ENCODE measurements at regions not wholly inside any gene's neighbourhood (a gene's known extent, or its start where the extent isn't known, plus 50 kb on each side); places are given as distances from the start of the nearest gene placed in this dataset.
"Not testable (repeated sequence)": the region's sequence is repeated elsewhere in the genome, so short reads cannot be mapped to it uniquely, and the experiment has no call there.

DNA sequence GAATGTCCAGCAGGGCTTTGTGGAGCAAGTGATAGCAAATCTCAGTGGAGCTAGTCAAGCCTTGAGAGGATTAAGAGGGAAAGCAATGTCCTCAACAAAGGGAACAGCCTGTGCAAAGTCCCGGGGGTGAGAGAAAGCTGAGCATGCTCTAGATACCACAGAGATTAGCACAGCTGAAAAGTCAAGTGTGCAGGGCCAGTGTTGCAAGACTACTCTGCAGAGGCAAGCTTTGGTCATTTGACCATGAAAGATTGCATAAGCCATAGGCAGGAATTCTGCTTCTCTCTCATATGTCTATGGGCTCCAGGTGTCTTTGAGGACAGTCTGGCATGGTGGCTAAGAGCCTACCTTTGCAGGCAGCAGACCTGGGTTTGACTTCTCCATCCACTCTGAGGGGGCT lies 181.0 kb upstream of the JUN start:
- Mint-ChIP-seq H3K4me1 (ENCODE audit: low read depth) (no peaks in the 10 kb centered on the region), H3K27ac (no peak overlapping the region), H3K36me3 (ENCODE audit: low read depth) (no peaks in the 10 kb centered on the region; the same call in 1 of the 2 replicates), H3K4me3 (no peak overlapping the region), H3K27me3 (ENCODE audit: insufficient read depth) (peaks cover 2% of the 10 kb centered on the region; the same call in 1 of the 2 replicates), H3K9me3 (no peaks in the 10 kb centered on the region)
- DNase-seq: no peak
- TF ChIP-seq, protein P1, sequence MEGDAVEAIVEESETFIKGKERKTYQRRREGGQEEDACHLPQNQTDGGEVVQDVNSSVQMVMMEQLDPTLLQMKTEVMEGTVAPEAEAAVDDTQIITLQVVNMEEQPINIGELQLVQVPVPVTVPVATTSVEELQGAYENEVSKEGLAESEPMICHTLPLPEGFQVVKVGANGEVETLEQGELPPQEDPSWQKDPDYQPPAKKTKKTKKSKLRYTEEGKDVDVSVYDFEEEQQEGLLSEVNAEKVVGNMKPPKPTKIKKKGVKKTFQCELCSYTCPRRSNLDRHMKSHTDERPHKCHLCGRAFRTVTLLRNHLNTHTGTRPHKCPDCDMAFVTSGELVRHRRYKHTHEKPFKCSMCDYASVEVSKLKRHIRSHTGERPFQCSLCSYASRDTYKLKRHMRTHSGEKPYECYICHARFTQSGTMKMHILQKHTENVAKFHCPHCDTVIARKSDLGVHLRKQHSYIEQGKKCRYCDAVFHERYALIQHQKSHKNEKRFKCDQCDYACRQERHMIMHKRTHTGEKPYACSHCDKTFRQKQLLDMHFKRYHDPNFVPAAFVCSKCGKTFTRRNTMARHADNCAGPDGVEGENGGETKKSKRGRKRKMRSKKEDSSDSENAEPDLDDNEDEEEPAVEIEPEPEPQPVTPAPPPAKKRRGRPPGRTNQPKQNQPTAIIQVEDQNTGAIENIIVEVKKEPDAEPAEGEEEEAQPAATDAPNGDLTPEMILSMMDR (IDR thresholded peaks at IDR 0.05): no peak

GRCh38 chr1:58966103-58966916 lies 182.5 kb upstream of the JUN start:
- Mint-ChIP-seq H3K4me3 (no peak overlapping the region), H3K27ac (no peak overlapping the region), H3K27me3 (ENCODE audit: insufficient read depth) (peaks cover 2% of the 10 kb centered on the region; the same call in 1 of the 2 replicates), H3K36me3 (ENCODE audit: low read depth) (no peaks in the 10 kb centered on the region), H3K9me3 (no peaks in the 10 kb centered on the region), H3K4me1 (ENCODE audit: low read depth) (no peaks in the 10 kb centered on the region)
- DNase-seq: no peak
- TF ChIP-seq, protein P1 (IDR thresholded peaks at IDR 0.05): no peak

GRCh38 chr1:58966917-58967740 lies 183.3 kb upstream of the JUN start:
- no peak for DNase-seq
- H3K4me1 Mint-ChIP-seq (ENCODE audit: low read depth): no peaks in the 10 kb centered on the region
- H3K36me3 Mint-ChIP-seq (ENCODE audit: low read depth): no peaks in the 10 kb centered on the region
- no peak overlapping the region for H3K4me3 Mint-ChIP-seq
- peaks cover 2% of the 10 kb centered on the region; the same call in 1 of the 2 replicates for H3K27me3 Mint-ChIP-seq (ENCODE audit: insufficient read depth)
- TF ChIP-seq, protein P1 (IDR thresholded peaks at IDR 0.05): no peak
- no peaks in the 10 kb centered on the region for H3K9me3 Mint-ChIP-seq
- no peak overlapping the region for H3K27ac Mint-ChIP-seq

DNA sequence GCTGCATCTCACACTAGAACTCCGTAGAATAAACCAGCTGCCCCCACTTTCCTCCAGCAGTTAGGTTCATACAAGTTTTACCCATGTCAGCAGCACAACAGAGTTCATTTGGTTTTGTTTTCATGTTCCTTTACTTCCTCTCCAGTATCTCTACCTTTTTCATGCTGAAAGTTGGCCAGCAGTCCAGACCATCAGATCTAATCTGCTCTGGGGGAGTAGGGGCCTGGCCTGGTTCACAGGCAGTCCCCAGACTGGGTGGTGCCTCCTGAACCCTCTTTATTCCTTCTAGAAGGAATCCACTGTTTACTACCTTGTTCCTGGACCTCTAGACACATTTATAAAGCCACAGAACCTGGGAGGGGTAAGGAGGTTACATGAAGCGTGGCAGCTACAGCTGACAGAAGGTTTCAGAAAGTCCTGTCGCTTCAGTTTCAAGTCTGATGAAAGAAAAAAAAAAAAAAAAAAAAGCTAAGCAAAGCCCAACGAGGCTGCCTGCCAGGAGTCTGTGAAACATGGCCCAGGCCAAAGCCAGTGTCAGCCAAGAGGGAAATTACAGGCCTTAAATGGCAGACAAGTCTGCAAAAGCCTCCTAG lies 184.6 kb upstream of the JUN start:
- H3K27ac Mint-ChIP-seq: no peak overlapping the region
- H3K4me1 Mint-ChIP-seq (ENCODE audit: low read depth): no peaks in the 10 kb centered on the region
- TF ChIP-seq, protein P1 (IDR thresholded peaks at IDR 0.05): no peak
- H3K27me3 Mint-ChIP-seq (ENCODE audit: insufficient read depth): peaks cover 2% of the 10 kb centered on the region; the same call in 1 of the 2 replicates
- H3K4me3 Mint-ChIP-seq: no peak overlapping the region
- H3K9me3 Mint-ChIP-seq: no peaks in the 10 kb centered on the region
- no peaks in the 10 kb centered on the region for H3K36me3 Mint-ChIP-seq (ENCODE audit: low read depth)
- no peak for DNase-seq

GRCh38 chr1:58969176-58969575 lies 185.3 kb upstream of the JUN start:
- not testable (repeated sequence) for H3K27ac Mint-ChIP-seq, H3K4me3 Mint-ChIP-seq

More at GRCh38 chr1:58969176-58969575, 185.3 kb upstream of the JUN start:
- H3K9me3 Mint-ChIP-seq; H3K36me3 Mint-ChIP-seq (ENCODE audit: low read depth); DNase-seq; H3K4me1 Mint-ChIP-seq (ENCODE audit: low read depth); H3K27me3 Mint-ChIP-seq (ENCODE audit: insufficient read depth): not testable (repeated sequence)

All from HFFc6 (cell line).